Esophagus muscularis mucosa (tissue), 4 donors: ENCODE measurements at regions not wholly inside any gene's neighbourhood (a gene's known extent, or its start where the extent isn't known, plus 50 kb on each side); places are given as distances from the start of the nearest gene placed in this dataset.
A peak's percentile ranks its signal among the peaks of the same experiment; 100 is the strongest.

Source experiments
- DNase-seq: peaks from one replicate; pipeline ENCODE4 v3.0.0-alpha.2; 2017; ENCODE audit errors: extremely low spot score
- H3K27ac ChIP-seq, 4 donors: fragments of 200-600 bp; sonication (generic); replicated peaks in 1 of 4; 1 replicate in 3 of 4; 2 replicates in 1 of 4; pipeline ENCODE4 v1.5.1; 2016 to 2019; ENCODE audit warnings: mild to moderate bottlenecking in 1 of 4
- H3K27me3 ChIP-seq, 4 donors: fragments of 200-600 bp; sonication (generic); one replicate each; pipeline versions ENCODE4 v1.5.1 to v1.6.0; 2016 to 2019
- H3K36me3 ChIP-seq, 4 donors: fragments of 200-600 bp; sonication (generic); one replicate each; pipeline ENCODE4 v1.5.1; 2016 to 2019
- H3K4me1 ChIP-seq, 4 donors: fragments of 200-600 bp; sonication (generic); one replicate each; pipeline ENCODE4 v1.5.1; 2016 to 2019
- H3K4me3 ChIP-seq, 4 donors: fragments of 200-600 bp; sonication (generic); 1 replicate in 2 of 4; 2 replicates in 2 of 4; pipeline ENCODE4 v1.5.1; 2016 to 2019; ENCODE audit warnings: mild to moderate bottlenecking in 4 of 4, moderate library complexity in 1 of 4
- H3K9me3 ChIP-seq, 4 donors: fragments of 200-600 bp; sonication (generic); 1 replicate in 3 of 4; 2 replicates in 1 of 4; pipeline ENCODE4 v1.5.1; 2016 to 2019
- CTCF ChIP-seq, 3 experiments: fragments of 200-600 bp in 2 of 3; fragments of 450-650 bp in 1 of 3; sonication (generic) in 2 of 3; IDR thresholded peaks; one replicate each; pipeline ENCODE4 v1.5.1; 2017 to 2019; ENCODE audit warnings: antibody characterized with exemption in 3 of 3, mild to moderate bottlenecking in 2 of 3, moderate library complexity in 1 of 3
- EP300 ChIP-seq: sonication (generic); formaldehyde crosslinking; IDR thresholded peaks from one replicate; pipeline ENCODE4 v1.6.1; 2017; ENCODE audit warnings: antibody characterized with exemption
- POLR2A ChIP-seq: fragments of 450-650 bp; IDR thresholded peaks from one replicate; pipeline ENCODE4 v1.6.1; 2017; ENCODE audit warnings: antibody characterized with exemption, moderate library complexity, mild to moderate bottlenecking, low read depth
- POLR2AphosphoS5 ChIP-seq, 2 donors: sonication (generic); formaldehyde crosslinking; IDR thresholded peaks; one replicate each; pipeline ENCODE4 v1.6.1; 2017; ENCODE audit warnings: antibody characterized with exemption in 2 of 2
- WGBS: methylation state at CpG from one replicate; pipeline ENCODE4 v1.1.5; 2018; 5-methylcytosine and 5-hydroxymethylcytosine counted together
- intact Hi-C: fragments of 100-400 bp; cut with DNase I; formaldehyde crosslinking; loops from one replicate; pipeline ENCODE4 v1.15.1; 2023

GRCh38 chr13:60852886-60853285 is 455.9 kb downstream of the TDRD3 start:
- Histone ChIP-seq H3K27ac (no peak overlapping the region), H3K27me3 (no peaks in the 10 kb centered on the region), H3K4me3 (no peak overlapping the region), H3K4me1 (no peaks in the 10 kb centered on the region), H3K36me3 (no peaks in the 10 kb centered on the region), H3K9me3 (no peaks in the 10 kb centered on the region)
- no peak for DNase-seq
- intact Hi-C loops: no loop called here
- WGBS: 87% methylated on average over 4 of the region's 4 CpGs
- TF ChIP-seq CTCF (IDR thresholded peaks at IDR 0.05): no peak
- no peak for TF ChIP-seq POLR2AphosphoS5 (IDR thresholded peaks at IDR 0.05)
- no peak for TF ChIP-seq POLR2A
- TF ChIP-seq EP300: no peak

GRCh38 chr13:60851378-60851777 is 454.4 kb downstream of the TDRD3 start:
- Histone ChIP-seq H3K27me3 (no peaks in the 10 kb centered on the region), H3K36me3 (no peaks in the 10 kb centered on the region), H3K4me3 (no peak overlapping the region), H3K9me3 (peaks cover 0 to 3% (median 0%) of the 10 kb centered on the region in 4 donors), H3K27ac (no peak overlapping the region), H3K4me1 (no peaks in the 10 kb centered on the region)
- intact Hi-C loops: no loop called here
- DNase-seq: no peak
- TF ChIP-seq POLR2AphosphoS5 (IDR thresholded peaks at IDR 0.05) (no peak), POLR2A (no peak), CTCF (IDR thresholded peaks at IDR 0.05) (no peak), EP300 (no peak)

- peaks cover 0 to 5% (median 2%) of the 10 kb centered on the region in 4 donors for H3K9me3 ChIP-seq
- TF ChIP-seq CTCF (IDR thresholded peaks at IDR 0.05): no peak
- no peak for TF ChIP-seq POLR2A
- no peak overlapping the region for H3K27ac ChIP-seq
- 28% methylated on average over 2 of the region's 2 CpGs for WGBS
- H3K4me3 ChIP-seq: no peak overlapping the region
- H3K36me3 ChIP-seq: no peaks in the 10 kb centered on the region
- intact Hi-C loops: no loop called here
- H3K4me1 ChIP-seq: no peaks in the 10 kb centered on the region
- H3K27me3 ChIP-seq: no peaks in the 10 kb centered on the region
- no peak for DNase-seq
Observed at GRCh38 chr13:60850526-60850925, 453.5 kb downstream of the TDRD3 start.

GRCh38 chr13:60838581-60838980 is 441.6 kb downstream of the TDRD3 start:
- intact Hi-C loops: no loop called here
- TF ChIP-seq EP300: no peak
- TF ChIP-seq CTCF (IDR thresholded peaks at IDR 0.05): no peak
- TF ChIP-seq POLR2A: no peak
- no peak for TF ChIP-seq POLR2AphosphoS5 (IDR thresholded peaks at IDR 0.05)
- H3K36me3 ChIP-seq: no peaks in the 10 kb centered on the region
- 74% methylated on average over 3 of the region's 3 CpGs for WGBS
- no peaks in the 10 kb centered on the region for H3K27me3 ChIP-seq
- no peak for DNase-seq
- H3K9me3 ChIP-seq: no peaks in the 10 kb centered on the region
- no peak overlapping the region for H3K4me3 ChIP-seq
- no peak overlapping the region for H3K27ac ChIP-seq
- H3K4me1 ChIP-seq: peaks cover 0 to 7% (median 0%) of the 10 kb centered on the region in 4 donors

GRCh38 chr13:60837806-60838205 is 440.8 kb downstream of the TDRD3 start:
- 25% methylated on average over 1 of the region's 1 CpG for WGBS
- no peak overlapping the region for H3K4me3 ChIP-seq
- no peak overlapping the region for H3K27ac ChIP-seq
- peak in 1 of 2 donors; percentile 25 for TF ChIP-seq POLR2AphosphoS5 (IDR thresholded peaks at IDR 0.05)
- no peak for TF ChIP-seq POLR2A
- intact Hi-C loops: no loop called here
- H3K9me3 ChIP-seq: peaks cover 0 to 6% (median under 1%) of the 10 kb centered on the region in 4 donors
- H3K4me1 ChIP-seq: peaks cover 0 to 7% (median 0%) of the 10 kb centered on the region in 4 donors
- H3K27me3 ChIP-seq: no peaks in the 10 kb centered on the region
- DNase-seq: no peak
- no peaks in the 10 kb centered on the region for H3K36me3 ChIP-seq
